ENCODE measurements at regions not wholly inside any gene's neighbourhood (a gene's known extent, or its start where the extent isn't known, plus 50 kb on each side); places are given as distances from the start of the nearest gene placed in this dataset.

DNA sequence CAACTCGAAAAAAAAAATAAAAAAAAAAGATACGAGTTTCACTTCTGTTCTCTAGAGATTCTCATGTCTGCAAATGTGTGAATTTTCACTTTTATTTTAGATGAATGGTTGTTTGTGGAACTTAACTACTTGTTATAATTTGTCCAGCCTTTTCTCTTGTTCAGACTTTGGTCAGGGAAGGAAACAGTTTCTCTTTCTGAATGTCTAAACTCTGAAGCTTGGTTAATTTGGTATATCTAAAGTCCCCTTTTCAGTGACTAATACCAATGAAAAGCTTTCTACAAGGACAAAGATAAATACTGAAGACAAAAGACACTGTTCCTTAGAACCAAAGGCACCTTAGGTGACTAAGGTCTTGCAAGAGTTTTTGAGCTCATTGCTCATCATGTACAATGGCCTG, 144.4 kb upstream of the PIEZO2 start:
- Histone ChIP-seq H2AFZ (ENCODE audit: low read depth, low read length) (no peak overlapping the region), H3K4me2 (ENCODE audit: insufficient read depth, low read length) (no peak overlapping the region), H3K36me3 (ENCODE audit: control insufficient read depth, insufficient read depth, low read length) (no peaks in the 10 kb centered on the region), H3K79me2 (ENCODE audit: control insufficient read depth, insufficient read depth, low read length) (no peaks in the 10 kb centered on the region), H4K20me1 (replicated peaks; ENCODE audit: control insufficient read depth, insufficient read depth, low read length) (no peaks in the 10 kb centered on the region), H3K27ac (ENCODE audit: extremely low read depth, low read depth, low read length) (no peak overlapping the region), H3K9me1 (ENCODE audit: control insufficient read depth, insufficient read depth, low read length) (no peaks in the 10 kb centered on the region), H3K9me3 (replicated peaks; ENCODE audit: control insufficient read depth, insufficient read depth, low read depth, low read length) (no peaks in the 10 kb centered on the region), H3K4me1 (replicated peaks in 1 of 2; ENCODE audit: control insufficient read depth in 2 of 2, insufficient read depth in 2 of 2, low read length in 2 of 2) (no peaks in the 10 kb centered on the region), H3K4me3 (no peak overlapping the region), H3K27me3 (ENCODE audit: control insufficient read depth in 2 of 2, insufficient read depth in 2 of 2, low read length in 2 of 2) (no peaks in the 10 kb centered on the region), H3K9ac (ENCODE audit: insufficient read depth in 1 of 2, low read depth in 2 of 2, low read length in 2 of 2) (no peak overlapping the region)
- DNase-seq (ENCODE audit: extremely low read depth in 1 of 4, low spot score in 3 of 4) (no peak), FAIRE-seq (no peak), ATAC-seq (no peak)
- in situ Hi-C loops (cut with MboI) = no loop called here
- ChIA-PET CTCF (ENCODE audit: low intra/inter-chr PET ratio) (no interaction called here), POLR2A (no interaction called here)
- intact Hi-C loops (cut with micrococcal nuclease) = no loop called here
- WGBS (ENCODE audit: insufficient coverage, low coverage, missing lambda C conversion rate) = 0% methylated on average over 2 of the region's 2 CpGs
- BruUV-seq (replicated peaks) = no TSS peak
- TF ChIP-seq, protein P1, sequence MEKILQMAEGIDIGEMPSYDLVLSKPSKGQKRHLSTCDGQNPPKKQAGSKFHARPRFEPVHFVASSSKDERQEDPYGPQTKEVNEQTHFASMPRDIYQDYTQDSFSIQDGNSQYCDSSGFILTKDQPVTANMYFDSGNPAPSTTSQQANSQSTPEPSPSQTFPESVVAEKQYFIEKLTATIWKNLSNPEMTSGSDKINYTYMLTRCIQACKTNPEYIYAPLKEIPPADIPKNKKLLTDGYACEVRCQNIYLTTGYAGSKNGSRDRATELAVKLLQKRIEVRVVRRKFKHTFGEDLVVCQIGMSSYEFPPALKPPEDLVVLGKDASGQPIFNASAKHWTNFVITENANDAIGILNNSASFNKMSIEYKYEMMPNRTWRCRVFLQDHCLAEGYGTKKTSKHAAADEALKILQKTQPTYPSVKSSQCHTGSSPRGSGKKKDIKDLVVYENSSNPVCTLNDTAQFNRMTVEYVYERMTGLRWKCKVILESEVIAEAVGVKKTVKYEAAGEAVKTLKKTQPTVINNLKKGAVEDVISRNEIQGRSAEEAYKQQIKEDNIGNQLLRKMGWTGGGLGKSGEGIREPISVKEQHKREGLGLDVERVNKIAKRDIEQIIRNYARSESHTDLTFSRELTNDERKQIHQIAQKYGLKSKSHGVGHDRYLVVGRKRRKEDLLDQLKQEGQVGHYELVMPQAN (IDR thresholded peaks at IDR 0.05; ENCODE audit: borderline replicate concordance) = no peak
- TF ChIP-seq, protein P2, sequence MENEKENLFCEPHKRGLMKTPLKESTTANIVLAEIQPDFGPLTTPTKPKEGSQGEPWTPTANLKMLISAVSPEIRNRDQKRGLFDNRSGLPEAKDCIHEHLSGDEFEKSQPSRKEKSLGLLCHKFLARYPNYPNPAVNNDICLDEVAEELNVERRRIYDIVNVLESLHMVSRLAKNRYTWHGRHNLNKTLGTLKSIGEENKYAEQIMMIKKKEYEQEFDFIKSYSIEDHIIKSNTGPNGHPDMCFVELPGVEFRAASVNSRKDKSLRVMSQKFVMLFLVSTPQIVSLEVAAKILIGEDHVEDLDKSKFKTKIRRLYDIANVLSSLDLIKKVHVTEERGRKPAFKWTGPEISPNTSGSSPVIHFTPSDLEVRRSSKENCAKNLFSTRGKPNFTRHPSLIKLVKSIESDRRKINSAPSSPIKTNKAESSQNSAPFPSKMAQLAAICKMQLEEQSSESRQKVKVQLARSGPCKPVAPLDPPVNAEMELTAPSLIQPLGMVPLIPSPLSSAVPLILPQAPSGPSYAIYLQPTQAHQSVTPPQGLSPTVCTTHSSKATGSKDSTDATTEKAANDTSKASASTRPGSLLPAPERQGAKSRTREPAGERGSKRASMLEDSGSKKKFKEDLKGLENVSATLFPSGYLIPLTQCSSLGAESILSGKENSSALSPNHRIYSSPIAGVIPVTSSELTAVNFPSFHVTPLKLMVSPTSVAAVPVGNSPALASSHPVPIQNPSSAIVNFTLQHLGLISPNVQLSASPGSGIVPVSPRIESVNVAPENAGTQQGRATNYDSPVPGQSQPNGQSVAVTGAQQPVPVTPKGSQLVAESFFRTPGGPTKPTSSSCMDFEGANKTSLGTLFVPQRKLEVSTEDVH (IDR thresholded peaks at IDR 0.05; ENCODE audit: low read depth, partially characterized antibody) = no peak
- TF ChIP-seq OTX1 (CRISPR knock-in tag; IDR thresholded peaks at IDR 0.05) (no peak), ZNF695 (CRISPR knock-in tag; IDR thresholded peaks at IDR 0.05) (no peak), ZNF449 (CRISPR knock-in tag; IDR thresholded peaks at IDR 0.05) (no peak), IFI16 (CRISPR knock-in tag; IDR thresholded peaks at IDR 0.05) (no peak), ZNF444 (CRISPR knock-in tag; IDR thresholded peaks at IDR 0.05) (no peak), ILK (tag; IDR thresholded peaks at IDR 0.05; ENCODE audit: borderline replicate concordance, low read depth) (no peak), RFX5 (IDR thresholded peaks at IDR 0.05; ENCODE audit: low read depth, low read length) (no peak), MCM7 (IDR thresholded peaks at IDR 0.05) (no peak), NR2F6 (CRISPR knock-in tag; IDR thresholded peaks at IDR 0.05) (no peak), PHB (CRISPR knock-in tag; IDR thresholded peaks at IDR 0.05) (no peak), DDX20 (tag; IDR thresholded peaks at IDR 0.05; ENCODE audit: low read depth) (no peak), NONO (IDR thresholded peaks at IDR 0.05; ENCODE audit: low read depth in 2 of 2, low read length in 1 of 2) (no peak), FOXK2 (conservative IDR thresholded peaks at IDR 0.05 in 1 of 2, IDR thresholded peaks at IDR 0.05 in 1 of 2; ENCODE audit: low read depth in 2 of 2) (no peak), PTBP1 (IDR thresholded peaks at IDR 0.05; ENCODE audit: low read depth, low read length) (no peak)
- TF ChIP-seq, protein P3, sequence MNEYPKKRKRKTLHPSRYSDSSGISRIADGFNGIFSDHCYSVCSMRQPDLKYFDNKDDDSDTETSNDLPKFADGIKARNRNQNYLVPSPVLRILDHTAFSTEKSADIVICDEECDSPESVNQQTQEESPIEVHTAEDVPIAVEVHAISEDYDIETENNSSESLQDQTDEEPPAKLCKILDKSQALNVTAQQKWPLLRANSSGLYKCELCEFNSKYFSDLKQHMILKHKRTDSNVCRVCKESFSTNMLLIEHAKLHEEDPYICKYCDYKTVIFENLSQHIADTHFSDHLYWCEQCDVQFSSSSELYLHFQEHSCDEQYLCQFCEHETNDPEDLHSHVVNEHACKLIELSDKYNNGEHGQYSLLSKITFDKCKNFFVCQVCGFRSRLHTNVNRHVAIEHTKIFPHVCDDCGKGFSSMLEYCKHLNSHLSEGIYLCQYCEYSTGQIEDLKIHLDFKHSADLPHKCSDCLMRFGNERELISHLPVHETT (CRISPR knock-in tag; conservative IDR thresholded peaks at IDR 0.05 in 1 of 2, IDR thresholded peaks at IDR 0.05 in 1 of 2) = no peak

Data from K562 (cell line).